Gastroesophageal sphincter (tissue), 3 donors: ENCODE measurements at regions not wholly inside any gene's neighbourhood (a gene's known extent, or its start where the extent isn't known, plus 50 kb on each side); places are given as distances from the start of the nearest gene placed in this dataset.

Experiments used
- EP300 ChIP-seq: sonication (generic); formaldehyde crosslinking; IDR thresholded peaks from one replicate; pipeline ENCODE4 v1.6.1; 2017; ENCODE audit warnings: antibody characterized with exemption, mild to moderate bottlenecking
- POLR2A ChIP-seq, 2 donors: fragments of 450-650 bp; IDR thresholded peaks; one replicate each; pipeline ENCODE4 v1.6.1; 2017; ENCODE audit warnings: antibody characterized with exemption in 2 of 2, mild to moderate bottlenecking in 2 of 2, moderate library complexity in 1 of 2
- POLR2AphosphoS5 ChIP-seq: sonication (generic); formaldehyde crosslinking; IDR thresholded peaks from one replicate; pipeline ENCODE4 v1.6.1; 2017; ENCODE audit warnings: antibody characterized with exemption
- TF ChIP-seq, protein P1 (sequence below), 4 experiments: fragments of 200-600 bp in 2 of 4; fragments of 450-650 bp in 2 of 4; sonication (generic) in 1 of 4; IDR thresholded peaks; one replicate each; pipeline ENCODE4 v1.5.1; 2017 to 2019; ENCODE audit warnings: antibody characterized with exemption in 4 of 4, mild to moderate bottlenecking in 2 of 4, moderate library complexity in 2 of 4

DNA sequence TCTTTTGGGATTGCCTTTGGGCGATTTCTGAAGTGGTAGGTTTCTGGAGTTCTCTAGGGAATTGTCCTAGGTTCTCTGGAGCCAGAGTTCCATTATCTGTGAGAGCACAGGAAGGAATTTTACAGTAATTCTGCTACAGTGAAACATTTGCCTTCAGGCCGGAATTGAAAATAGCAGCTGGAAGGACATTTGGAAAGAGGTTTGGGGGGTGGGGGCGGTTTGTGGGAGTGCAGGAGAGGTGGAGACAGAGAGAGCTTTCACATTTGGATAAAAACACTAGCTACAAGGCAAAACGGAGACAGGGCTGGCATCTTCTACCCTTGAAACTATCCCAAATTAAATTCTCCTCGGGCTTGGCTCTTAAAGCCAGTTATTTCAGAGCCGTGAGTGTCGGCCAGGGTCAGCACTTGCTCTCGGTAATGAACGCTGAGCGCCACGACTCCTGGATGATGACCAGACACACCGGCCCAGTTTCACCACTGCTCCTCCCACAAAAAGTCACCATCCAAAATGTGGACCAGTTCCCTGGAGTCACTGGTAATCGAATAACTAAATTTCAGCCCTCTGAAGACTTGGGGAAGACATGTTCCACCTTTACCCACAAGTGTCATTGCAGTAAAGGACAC lies 67.7 kb upstream of the TANC2 start:
- TF ChIP-seq POLR2A (IDR thresholded peaks at IDR 0.05) = no peak
- TF ChIP-seq, protein P1, sequence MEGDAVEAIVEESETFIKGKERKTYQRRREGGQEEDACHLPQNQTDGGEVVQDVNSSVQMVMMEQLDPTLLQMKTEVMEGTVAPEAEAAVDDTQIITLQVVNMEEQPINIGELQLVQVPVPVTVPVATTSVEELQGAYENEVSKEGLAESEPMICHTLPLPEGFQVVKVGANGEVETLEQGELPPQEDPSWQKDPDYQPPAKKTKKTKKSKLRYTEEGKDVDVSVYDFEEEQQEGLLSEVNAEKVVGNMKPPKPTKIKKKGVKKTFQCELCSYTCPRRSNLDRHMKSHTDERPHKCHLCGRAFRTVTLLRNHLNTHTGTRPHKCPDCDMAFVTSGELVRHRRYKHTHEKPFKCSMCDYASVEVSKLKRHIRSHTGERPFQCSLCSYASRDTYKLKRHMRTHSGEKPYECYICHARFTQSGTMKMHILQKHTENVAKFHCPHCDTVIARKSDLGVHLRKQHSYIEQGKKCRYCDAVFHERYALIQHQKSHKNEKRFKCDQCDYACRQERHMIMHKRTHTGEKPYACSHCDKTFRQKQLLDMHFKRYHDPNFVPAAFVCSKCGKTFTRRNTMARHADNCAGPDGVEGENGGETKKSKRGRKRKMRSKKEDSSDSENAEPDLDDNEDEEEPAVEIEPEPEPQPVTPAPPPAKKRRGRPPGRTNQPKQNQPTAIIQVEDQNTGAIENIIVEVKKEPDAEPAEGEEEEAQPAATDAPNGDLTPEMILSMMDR (IDR thresholded peaks at IDR 0.05) = no peak
- no peak for TF ChIP-seq EP300
- no peak for TF ChIP-seq POLR2AphosphoS5
